Pancreas (tissue), 10 donors: ENCODE measurements at regions not wholly inside any gene's neighbourhood (a gene's known extent, or its start where the extent isn't known, plus 50 kb on each side); places are given as distances from the start of the nearest gene placed in this dataset.

Source experiments
- ATAC-seq, 4 donors: fragments of 200-7000 bp; cut with Tn5 transposase; one replicate each; pipeline versions ENCODE4 v1.8.0 to v1.9.1; 2020; ENCODE audit warnings: mild to moderate bottlenecking in 4 of 4, moderate library complexity in 4 of 4
- DNase-seq, 6 donors: peaks; one replicate each; pipeline ENCODE4 v3.0.0-alpha.2; 2020
- FAIRE-seq: peaks from 2 replicates; lab custom pipeline; 2012; peaks lifted over from hg19 to GRCh38; lab: Jason Lieb, UNC
- H3K27ac ChIP-seq, 4 donors: fragments of 200-600 bp; sonication (generic); 1 replicate in 3 of 4; 2 replicates in 1 of 4; pipeline versions ENCODE4 v1.5.0 to v1.8.0; 2020
- H3K27me3 ChIP-seq, 4 donors: fragments of 200-600 bp; one replicate each; pipeline ENCODE4 v1.8.0; 2021
- H3K36me3 ChIP-seq, 3 donors: fragments of 200-600 bp; sonication (generic) in 1 of 3; one replicate each; pipeline versions ENCODE4 v1.5.0 to v1.8.0; 2020 to 2021
- H3K4me1 ChIP-seq, 3 donors: fragments of 200-600 bp; one replicate each; pipeline ENCODE4 v1.8.0; 2021
- H3K4me3 ChIP-seq, 4 donors: fragments of 200-600 bp; sonication (generic) in 2 of 4; one replicate each; pipeline versions ENCODE4 v1.5.0 to v1.8.0; 2020 to 2021
- H3K9me3 ChIP-seq, 4 donors: fragments of 200-600 bp; one replicate each; pipeline ENCODE4 v1.8.0; 2021
- WGBS, 2 donors: extraction: QIAGEN DNeasy Blood & Tissue Kit; methylation state at CpG; one replicate each; pipeline ENCODE4 v1.1.7; 2013; 5-methylcytosine and 5-hydroxymethylcytosine counted together
- intact Hi-C, 3 donors: fragments of 100-400 bp; cut with DNase I; formaldehyde crosslinking; loops; one replicate each; pipeline versions ENCODE4 v1.11.1 to v1.14.2; 2022
- TF ChIP-seq, protein P1 (sequence below), 4 donors: fragments of 200-600 bp; sonication (generic) in 3 of 4; IDR thresholded peaks; one replicate each; pipeline versions ENCODE4 v1.5.0 to v1.8.0; 2021; ENCODE audit warnings: antibody characterized with exemption in 4 of 4
- donor health status: healthy with polysubstance abuse.
- donor health status: DM: no; HTN: no; CAD: no; lungs with moderate emphysema.
- donor health status: DM: no; HTN: no; CAD: no.
- donor health status: control.
- donor health status: control.
- donor health status: Bipolar disorder and iron deficiency.
- donor health status: DM: yes; HTN: yes; CAD: no.
- donor health status: DM: no; HTN: no; CAD: no.
- donor health status: DM: no; HTN: no; CAD: no.
- donor health status: DM: yes; HTN: yes; CAD: no.

DNA sequence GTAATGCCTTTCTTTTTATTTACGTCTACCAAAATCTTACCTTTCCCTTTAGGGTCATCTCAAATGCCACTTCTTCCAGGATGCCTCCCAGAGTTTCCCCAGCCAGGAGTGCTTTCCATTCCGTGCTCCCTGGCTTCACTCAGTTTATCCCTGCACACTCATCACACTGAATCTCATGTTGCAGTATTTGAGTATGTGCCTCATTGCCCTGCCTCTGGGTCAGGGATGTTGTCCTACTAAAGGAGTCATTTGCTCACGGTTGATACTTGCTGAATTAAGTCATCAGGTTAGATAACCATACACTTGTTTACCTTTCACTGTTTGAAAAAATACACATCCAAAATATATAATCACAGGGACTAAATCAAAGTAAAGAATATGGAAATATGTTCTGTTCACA lies 356.2 kb upstream of the GATB start:
- no peaks in the 10 kb centered on the region for H3K9me3 ChIP-seq
- H3K36me3 ChIP-seq, result no peaks in the 10 kb centered on the region
- FAIRE-seq (no peak), ATAC-seq (no peak), DNase-seq (no peak)
- H3K4me3 ChIP-seq, result no peak overlapping the region
- 52 to 55% methylated on average over 3 of the region's 3 CpGs for WGBS, 2 donors
- H3K27ac ChIP-seq, result no peak overlapping the region
- intact Hi-C loops, result no loop called here
- H3K27me3 ChIP-seq, result no peaks in the 10 kb centered on the region
- TF ChIP-seq, protein P1, sequence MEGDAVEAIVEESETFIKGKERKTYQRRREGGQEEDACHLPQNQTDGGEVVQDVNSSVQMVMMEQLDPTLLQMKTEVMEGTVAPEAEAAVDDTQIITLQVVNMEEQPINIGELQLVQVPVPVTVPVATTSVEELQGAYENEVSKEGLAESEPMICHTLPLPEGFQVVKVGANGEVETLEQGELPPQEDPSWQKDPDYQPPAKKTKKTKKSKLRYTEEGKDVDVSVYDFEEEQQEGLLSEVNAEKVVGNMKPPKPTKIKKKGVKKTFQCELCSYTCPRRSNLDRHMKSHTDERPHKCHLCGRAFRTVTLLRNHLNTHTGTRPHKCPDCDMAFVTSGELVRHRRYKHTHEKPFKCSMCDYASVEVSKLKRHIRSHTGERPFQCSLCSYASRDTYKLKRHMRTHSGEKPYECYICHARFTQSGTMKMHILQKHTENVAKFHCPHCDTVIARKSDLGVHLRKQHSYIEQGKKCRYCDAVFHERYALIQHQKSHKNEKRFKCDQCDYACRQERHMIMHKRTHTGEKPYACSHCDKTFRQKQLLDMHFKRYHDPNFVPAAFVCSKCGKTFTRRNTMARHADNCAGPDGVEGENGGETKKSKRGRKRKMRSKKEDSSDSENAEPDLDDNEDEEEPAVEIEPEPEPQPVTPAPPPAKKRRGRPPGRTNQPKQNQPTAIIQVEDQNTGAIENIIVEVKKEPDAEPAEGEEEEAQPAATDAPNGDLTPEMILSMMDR (IDR thresholded peaks at IDR 0.05), result no peak
- H3K4me1 ChIP-seq, result no peaks in the 10 kb centered on the region

DNA sequence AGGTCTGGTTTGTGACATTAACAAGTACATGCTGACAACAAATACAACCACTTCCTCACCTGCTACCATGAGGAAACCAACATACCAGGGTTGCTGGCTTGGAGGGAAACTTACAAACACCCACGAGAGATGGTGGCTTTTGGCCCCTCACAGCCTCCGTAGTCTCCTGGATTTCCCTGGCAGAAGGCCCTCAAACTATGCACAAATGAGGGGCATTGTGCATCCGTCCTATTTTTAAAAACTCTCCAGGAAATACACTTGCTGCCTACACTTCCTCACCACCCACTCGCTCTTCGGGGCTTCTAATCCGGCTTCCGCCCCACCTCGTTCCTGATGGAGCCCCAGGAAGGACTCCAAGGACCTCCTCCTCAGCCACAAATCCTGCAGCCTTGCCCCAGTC lies 355.0 kb upstream of the GATB start:
- Histone ChIP-seq H3K4me1 (no peaks in the 10 kb centered on the region), H3K9me3 (no peaks in the 10 kb centered on the region), H3K27ac (no peak overlapping the region), H3K4me3 (no peak overlapping the region), H3K27me3 (no peaks in the 10 kb centered on the region), H3K36me3 (no peaks in the 10 kb centered on the region)
- FAIRE-seq (no peak), ATAC-seq (no peak), DNase-seq (no peak)
- intact Hi-C loops, result no loop called here
- 60% methylated on average over 8 of the region's 8 CpGs for WGBS, 2 donors
- TF ChIP-seq, protein P1 (IDR thresholded peaks at IDR 0.05), result no peak

DNA sequence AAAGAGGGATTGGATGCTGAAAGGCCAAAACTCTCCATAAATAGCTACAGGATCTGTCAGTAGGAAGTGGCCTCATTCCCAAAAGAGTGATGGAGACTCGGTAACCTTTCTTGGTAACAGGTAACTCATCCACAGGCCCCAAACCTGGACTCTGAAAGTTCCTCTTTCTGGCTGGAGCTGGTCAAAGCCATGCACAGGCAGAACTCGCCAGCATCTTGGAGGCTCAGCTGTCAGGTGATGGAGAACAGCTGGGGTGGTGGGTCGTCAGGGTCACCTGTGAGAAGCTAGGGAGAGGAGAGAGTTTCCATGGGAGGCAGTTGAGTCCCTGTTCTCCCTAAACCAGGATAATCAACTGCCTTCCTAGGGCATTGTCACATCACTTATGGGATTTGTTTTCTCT lies 354.3 kb upstream of the GATB start:
- intact Hi-C loops, result no loop called here
- ATAC-seq (no peak), FAIRE-seq (no peak), DNase-seq (no peak)
- Histone ChIP-seq H3K9me3 (no peaks in the 10 kb centered on the region), H3K36me3 (no peaks in the 10 kb centered on the region), H3K27me3 (no peaks in the 10 kb centered on the region), H3K27ac (no peak overlapping the region), H3K4me3 (no peak overlapping the region), H3K4me1 (no peaks in the 10 kb centered on the region)
- TF ChIP-seq, protein P1 (IDR thresholded peaks at IDR 0.05), result no peak
- 62 to 77% methylated on average over 3 of the region's 3 CpGs for WGBS, 2 donors

DNA sequence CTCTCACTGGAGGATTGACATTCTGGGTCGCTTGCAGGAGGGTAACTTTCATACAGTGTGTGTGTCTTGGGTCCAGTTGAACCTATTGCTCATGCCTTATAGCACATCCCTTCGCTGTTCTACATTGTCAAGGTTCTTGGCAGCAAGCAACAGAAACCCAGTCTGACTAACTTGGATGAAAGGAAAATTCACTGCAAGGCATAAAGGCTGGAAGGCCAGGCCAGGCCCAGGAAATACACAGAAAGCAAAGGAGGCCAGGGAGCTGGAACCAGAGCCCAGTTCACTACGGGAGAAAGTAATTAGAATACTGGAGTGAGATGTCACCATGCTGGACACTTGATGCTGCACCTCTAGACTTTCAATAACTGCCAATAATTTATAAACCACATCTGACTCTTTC lies 353.8 kb upstream of the GATB start:
- WGBS, 2 donors, result 49 to 62% methylated on average over 3 of the region's 3 CpGs
- no peak overlapping the region for H3K4me3 ChIP-seq
- no peaks in the 10 kb centered on the region for H3K27me3 ChIP-seq
- no peaks in the 10 kb centered on the region for H3K9me3 ChIP-seq
- no peaks in the 10 kb centered on the region for H3K4me1 ChIP-seq
- no peaks in the 10 kb centered on the region for H3K36me3 ChIP-seq
- no peak for FAIRE-seq
- no peak for DNase-seq
- intact Hi-C loops, result no loop called here
- TF ChIP-seq, protein P1 (IDR thresholded peaks at IDR 0.05), result no peak
- H3K27ac ChIP-seq, result no peak overlapping the region
- no peak for ATAC-seq

DNA sequence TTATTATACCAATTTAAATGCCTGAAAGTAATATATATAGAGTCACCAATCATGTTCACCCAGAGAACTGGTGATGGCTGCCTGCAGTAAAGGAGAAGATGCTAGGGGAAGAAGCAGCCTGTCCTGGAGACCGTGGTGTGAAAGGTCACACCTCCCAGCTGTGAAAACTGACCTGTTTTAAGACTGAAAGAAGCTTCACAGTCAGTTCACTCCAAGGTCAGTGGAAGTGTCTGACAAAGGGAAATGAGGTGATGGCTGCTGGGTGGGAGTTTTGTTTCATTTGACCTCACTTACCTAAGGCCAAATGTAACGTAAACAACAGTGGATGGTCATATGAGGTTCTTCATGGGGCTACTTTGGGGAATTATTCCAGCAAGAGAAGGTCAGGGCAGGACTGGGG lies 352.1 kb upstream of the GATB start:
- ATAC-seq, result no peak
- no peak for FAIRE-seq
- Histone ChIP-seq H3K36me3 (no peaks in the 10 kb centered on the region), H3K4me3 (no peak overlapping the region), H3K4me1 (no peaks in the 10 kb centered on the region), H3K9me3 (no peaks in the 10 kb centered on the region), H3K27me3 (no peaks in the 10 kb centered on the region), H3K27ac (no peak overlapping the region)
- DNase-seq, result no peak
- TF ChIP-seq, protein P1 (IDR thresholded peaks at IDR 0.05), result no peak
- intact Hi-C loops, result no loop called here
- 82 to 84% methylated on average over 2 of the region's 2 CpGs for WGBS, 2 donors
